HG02938 (cell line): ENCODE measurements at regions not wholly inside any gene's neighbourhood (a gene's known extent, or its start where the extent isn't known, plus 50 kb on each side); places are given as distances from the start of the nearest gene placed in this dataset.

Experiments
- ATAC-seq: cut with Tn5 transposase; IDR thresholded peaks from one replicate; pipeline ENCODE4 v1.9.1; 2021; ENCODE audit warnings: mild to moderate bottlenecking, moderate library complexity; ENCODE audit not compliant: unreplicated experiment

DNA sequence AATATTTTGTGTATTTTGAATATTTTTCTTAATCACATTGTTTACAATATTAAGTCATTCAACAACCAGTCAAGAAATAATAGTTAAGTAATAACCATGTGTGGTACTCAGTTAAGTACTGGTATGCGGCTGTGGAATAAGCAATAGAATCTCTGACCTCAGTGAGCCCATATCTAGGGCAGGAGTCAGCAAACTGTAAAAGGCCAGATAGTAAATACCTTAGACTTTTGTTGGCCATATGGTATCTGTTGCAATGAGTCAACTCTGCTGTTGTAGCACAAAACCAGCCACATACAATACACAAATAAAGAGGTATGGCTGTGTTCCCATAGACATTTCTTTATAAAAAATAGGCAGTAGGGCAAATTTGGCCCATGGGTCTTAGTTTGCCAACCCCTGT, 311.6 kb upstream of the SEMA3A start:
- ATAC-seq = no peak

DNA sequence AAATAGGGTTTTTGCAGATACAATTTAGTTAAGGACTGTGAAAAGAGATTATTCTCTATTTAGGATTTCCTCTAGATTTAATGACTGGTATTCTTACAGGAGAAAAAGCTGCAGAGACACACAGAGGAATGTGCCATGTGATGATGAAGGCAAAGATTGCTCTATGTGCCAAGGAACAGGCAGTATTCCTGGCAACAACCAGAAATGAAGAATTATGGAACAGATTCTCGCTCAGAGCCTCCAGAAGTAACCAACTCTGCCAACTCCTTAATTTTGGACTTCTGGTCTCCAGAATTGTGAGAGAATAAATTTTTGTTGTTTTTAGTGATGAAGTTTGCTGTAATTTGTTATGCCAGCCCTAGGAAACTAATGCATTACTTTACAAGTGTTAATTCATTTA, 307.6 kb upstream of the SEMA3A start:
- ATAC-seq = no peak

DNA sequence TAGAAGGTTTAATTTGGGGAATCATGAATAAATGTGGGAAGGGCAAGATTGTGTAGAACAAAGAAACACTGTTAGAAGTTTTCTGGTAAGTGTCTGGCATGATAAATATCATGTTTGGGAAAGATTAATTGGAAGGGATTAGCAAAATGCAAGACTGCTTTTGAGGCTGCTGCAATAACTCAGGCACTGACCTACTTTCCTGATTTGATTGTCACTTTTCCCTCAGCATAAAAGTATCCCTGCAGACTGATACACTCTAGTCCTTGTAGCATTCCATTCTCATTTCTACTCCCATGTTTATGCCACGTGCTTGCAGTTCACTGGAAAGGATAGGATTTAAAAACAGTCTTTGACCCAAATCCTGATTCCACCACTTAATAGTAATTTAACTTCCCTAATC, 303.3 kb upstream of the SEMA3A start:
- ATAC-seq = no peak

DNA sequence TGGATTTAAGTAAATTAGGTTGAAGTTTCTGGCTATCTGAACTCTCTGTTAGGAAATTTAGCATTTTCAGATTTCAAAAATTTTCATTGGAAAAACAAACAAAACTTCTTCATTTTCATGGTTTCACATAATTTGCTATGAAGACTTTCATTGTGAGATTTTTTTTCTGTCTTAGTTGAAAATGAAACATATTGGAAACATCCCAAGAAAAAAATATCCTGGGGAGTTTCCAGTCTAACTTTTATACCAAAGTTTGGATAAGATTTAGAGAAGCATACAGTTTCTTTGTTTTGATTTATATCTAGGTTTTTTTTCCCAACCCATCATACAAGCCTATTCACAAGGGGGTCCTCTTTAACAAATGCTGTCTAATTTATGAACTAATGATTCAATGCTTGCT, 300.5 kb upstream of the SEMA3A start:
- ATAC-seq = no peak

DNA sequence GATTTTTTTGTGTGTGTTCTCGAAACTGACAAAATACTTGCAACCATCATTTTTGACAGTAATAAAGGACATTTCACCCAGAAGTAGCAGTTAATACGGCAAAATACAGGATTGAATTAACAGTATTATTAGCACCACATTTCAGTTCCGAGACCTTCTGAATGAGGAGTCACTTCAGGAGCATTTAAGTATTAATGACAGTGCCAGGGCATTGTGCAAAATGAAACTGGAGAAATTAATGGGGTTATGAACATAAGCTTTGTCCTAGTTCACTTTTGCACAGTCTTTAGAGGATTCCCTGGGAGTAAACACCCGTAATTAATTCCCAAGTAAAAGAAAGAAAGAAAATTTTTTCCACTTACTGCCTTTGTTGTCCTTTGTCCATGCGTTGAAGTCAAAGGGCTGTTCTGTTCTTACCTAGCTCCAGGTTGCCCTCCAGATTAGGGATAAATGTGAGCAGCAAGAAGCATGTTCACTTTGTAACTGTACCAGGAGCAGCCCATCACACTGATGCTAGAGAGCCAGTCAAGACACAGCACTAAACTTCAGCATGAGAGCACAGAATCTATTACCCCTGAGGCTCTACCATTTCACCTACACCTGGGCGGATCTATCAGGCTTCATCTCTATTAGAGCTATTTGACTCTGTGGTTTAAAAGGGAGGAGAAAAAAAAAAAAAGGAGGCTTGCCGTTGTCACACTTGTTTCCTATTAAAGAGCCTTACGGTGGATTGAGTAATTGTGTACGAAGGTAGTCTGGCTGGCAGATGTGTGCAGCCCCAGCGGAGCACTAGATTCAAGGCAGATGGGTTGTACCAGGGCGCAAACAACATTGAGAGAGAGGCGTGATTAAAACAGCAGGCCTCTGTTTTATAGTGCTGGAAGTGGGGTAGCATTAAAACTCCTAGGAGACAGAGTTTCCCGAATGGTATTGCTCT, 297.8 kb upstream of the SEMA3A start:
- ATAC-seq = no peak

DNA sequence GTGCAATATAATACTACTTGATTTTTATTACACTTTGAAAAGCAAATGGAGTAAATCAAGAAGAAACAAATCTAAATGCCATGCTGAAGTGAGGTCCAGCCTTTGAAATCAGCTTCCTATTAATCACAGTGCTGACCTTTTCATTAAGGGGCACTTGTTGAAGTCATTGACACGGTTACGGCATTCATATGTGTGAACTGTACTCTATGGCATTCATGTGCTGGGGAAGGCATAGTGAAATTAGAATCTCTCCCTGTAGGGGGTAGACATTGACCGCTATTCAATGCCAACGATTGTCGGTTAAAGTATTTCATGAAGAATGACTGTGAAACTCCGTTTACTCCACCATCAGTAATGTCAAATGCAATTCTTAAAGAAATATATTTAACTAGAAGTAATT, 296.1 kb upstream of the SEMA3A start:
- no peak for ATAC-seq

DNA sequence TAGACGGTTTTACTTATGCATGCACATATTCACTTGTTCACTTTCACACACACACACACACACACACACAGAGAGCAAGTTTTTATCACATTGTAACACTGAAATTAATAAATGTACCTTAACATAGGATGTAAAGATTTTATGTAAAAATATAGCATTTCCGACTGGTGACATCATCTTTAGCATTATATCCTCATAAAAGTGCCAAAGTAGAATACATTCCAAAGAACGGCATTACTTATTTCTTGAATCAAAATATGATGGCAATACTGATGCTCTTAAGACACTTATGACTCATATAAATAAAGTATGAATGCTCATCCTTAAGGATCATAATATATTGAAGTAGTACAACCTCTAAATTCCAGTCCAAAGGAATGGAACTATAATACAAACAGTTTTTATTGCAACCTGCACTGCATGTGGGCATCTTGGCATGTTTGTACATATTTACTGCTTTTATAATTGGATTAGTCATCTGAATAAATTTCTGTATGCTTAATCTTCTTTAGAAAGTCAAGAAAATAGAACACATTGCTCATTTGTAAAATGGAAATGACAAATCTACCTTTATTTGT, 290.0 kb upstream of the SEMA3A start:
- ATAC-seq = no peak

DNA sequence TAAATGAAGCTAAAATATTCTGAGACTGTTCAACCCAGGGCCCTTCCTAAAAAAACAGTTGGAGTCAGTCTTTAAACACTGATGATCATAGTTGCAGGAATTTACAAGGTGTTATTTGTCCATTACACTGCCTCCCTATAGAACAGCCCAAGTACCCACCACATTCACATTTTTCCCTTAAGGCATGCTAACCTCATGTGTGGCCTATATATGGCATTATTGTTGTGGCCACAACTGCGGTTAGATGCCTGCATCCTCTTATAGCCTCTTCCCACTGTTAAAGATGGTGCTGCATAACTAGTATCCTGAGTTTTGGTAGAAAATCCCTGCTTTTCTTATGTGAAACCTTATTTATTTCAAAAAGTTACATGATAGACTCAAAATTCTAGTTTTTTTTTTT, 287.9 kb upstream of the SEMA3A start:
- no peak for ATAC-seq

DNA sequence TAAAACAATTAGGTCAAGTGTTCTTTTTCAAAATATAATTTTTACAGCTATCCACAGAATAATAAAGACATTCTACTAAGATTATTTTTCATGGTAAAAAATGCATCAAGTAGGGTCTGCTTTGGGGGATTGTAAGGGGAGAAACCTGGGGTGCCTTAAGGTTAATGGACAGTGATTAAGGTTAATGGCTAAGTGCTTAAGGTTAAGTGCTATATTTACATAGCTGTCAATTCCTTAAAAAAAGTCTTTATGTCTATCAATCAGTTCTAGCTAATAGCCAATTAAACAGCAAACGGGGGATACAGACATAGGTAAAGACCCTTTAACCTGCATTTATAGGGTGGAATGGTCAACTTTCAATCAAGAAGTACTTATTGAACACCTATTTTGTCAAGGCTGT, 284.5 kb upstream of the SEMA3A start:
- no peak for ATAC-seq

DNA sequence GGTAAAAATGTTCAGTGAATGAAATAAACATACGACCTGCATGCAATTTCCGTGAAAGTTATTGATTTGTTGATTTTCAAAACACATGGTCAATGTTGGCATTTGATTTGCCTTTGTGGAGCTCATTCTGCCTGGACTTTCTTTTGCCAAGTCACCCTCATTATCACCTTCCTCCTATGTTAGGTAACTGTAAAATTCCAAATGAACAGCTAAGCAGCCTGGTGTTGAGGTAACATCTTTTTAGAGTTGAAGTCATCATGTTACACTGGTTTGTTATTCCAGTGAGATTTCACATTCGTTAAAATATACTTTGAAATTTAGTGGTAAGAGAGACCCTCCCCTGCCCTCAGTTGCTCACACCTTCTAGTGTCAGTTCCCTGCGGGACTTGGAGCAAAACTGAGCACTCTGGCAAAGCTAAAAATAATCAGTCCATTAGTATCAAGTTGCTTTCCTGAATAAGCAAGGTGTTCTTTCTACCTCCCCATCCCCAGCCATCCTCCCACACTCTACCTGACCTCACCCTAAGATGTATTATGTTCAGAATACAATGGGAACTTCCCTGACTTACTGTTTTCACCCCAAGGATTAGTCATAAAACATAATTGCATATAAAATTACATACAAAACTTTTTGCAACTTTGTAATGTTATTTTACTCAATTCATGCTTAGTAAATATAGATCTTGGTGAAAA, 283.3 kb upstream of the SEMA3A start:
- no peak for ATAC-seq

DNA sequence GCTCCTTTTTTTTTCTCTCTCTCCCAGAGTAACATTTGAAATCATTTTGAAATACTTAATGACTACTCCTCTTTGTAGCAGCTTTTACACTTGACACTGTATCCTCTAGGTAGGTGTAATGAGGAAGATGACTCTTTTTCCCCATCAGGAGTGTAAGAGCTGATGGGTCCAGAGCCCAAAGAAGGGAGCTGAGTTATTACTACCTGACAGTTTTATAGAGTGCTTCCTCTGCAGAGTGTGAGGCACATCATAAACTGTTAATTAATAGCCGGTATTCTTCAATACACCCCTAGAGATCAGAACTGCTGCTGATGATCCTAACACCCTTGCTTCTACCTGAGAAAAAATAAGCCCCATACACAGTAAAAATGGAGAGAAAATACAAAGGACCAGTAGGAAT, 279.8 kb upstream of the SEMA3A start:
- no peak for ATAC-seq

DNA sequence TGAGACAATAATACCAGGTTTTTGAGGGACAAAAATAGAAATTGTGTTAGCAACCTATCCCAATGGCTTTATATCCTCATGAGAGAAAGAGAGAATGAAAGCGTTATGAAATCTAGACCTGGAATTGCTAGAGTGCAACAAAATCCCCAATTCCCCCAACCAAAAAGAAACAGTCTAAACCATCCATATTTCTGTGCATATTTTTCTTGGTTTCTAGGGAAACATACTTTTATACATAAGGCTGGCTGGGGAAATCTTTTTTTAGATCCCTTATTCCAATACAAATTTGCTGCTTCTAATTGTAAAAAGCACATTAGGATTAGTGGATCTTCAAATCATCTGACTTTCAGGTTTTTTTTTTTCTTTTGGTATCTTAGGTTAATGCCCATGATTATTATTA, 277.0 kb upstream of the SEMA3A start:
- no peak for ATAC-seq

DNA sequence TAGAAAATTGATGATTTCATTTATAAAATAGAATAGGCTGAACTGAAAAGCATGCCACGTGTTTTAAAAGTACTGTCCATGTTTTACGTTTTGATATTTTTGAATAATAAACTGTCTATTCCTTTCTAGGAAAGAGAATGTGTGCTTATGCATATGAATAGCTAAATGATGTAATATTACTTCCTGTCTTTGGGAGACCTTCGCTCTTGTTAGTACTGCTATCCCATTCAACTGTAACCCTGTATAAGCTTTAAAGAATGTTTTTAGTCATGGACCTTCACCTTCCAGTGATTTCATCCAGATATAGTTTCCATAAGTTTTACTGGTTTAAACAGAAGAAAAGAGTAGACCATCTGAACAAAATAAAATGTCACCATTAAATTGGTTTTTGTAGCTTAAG, 274.4 kb upstream of the SEMA3A start:
- ATAC-seq = no peak

DNA sequence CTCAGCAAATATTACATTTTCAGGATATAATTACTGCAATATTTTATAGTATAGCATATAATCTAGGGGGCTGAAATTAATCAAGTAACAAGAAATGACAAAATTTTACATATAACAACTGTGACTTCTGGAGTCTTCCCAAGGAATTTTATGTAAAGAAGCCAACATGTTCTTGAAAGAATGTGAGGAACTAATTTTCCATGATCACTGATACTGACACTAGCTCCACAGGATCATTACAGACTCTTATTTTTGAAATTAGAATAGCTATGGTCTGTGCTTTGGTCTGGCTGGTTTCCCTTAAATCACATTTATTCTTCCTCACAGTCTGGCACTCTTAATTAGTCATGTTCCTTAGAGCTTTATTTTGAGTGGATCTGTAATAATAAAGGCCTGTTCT, 267.7 kb upstream of the SEMA3A start:
- ATAC-seq = no peak

DNA sequence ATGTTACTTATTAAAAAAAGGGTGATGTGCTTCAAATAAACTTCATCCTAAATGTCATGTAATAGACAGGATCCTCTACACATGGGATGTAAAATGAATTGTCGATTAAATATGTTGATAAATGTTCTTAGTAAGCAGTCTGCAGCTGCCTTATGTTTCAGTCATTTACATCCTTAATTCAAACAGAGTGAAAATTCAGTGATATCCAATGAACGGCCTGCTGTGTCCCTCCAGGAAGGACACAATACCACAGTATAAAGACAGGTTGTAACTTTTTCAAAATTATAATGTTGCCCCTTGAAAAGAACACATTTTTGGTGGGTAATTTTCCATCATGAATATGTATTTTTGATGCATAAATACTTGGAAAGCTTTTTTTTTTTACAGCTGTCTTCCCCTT, 266.5 kb upstream of the SEMA3A start:
- no peak for ATAC-seq

DNA sequence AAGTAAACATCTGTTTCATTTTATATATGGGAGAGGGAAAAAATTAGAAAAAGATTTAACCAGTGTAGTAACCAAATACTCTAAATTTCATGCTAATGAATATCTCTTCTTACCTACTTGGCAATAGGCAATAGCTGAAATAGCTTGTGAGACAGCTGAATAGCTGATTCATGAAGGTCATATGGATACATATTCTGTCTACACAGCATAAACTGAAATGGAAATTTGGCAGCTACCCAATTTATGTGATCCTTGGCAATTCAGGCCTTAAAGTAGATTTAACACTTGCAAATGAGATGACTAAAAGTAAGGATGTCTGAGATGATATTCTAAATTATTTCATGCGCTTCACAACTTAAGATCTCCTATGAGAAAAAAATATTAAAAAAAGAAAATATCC, 261.2 kb upstream of the SEMA3A start:
- no peak for ATAC-seq

DNA sequence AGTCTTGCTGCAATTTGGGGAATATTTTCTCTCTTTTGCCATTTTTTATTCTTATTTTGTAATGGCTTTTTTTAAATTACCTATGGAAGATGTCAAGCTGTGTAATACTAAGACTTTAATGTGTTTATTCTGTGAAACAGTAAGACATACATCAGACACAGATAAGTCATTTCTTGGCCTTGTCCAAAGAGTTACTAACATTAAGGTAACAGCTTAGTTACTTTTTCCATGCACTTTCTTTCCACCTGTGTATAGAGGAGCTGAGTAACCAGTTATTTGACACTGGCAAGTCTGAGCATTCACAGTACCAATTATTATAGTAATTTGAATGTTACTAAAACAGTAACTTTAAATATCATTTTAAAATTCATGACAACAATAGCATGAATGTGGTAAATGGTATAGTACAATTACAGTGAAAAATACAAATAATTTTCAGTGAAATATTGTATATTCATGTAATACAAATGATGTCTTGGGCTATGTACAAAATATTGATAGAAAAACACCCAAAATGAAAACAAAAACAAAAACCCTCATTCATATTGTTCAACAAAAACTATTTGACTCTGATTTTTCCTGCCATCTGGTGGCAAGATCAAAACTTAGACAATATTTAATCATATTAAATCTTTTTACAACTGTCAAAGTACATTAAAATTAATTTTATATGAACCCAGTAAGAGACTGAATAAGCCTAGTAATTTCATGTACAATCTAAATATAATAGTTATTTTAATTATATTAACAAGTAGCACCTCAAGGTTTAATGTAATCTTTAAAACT, 259.8 kb upstream of the SEMA3A start:
- no peak for ATAC-seq

DNA sequence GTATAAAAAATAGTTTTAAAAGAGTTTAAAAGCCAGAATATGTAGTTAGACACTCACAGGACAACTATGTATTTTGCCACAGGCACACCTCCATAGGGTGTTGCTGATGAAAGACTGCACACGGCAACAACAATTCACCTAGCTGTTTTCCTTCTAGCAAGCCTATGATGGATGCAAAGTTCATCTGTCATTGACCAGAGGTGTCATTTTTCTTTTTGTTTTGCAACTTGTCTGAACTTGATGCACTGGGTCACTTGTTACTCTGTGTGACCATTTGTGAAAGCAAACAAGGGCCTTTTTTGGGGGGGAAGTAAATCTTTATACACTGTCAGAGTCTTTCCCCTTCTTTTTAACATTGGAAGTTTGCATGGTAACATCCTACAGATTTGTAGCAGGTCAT, 258.0 kb upstream of the SEMA3A start:
- no peak for ATAC-seq

DNA sequence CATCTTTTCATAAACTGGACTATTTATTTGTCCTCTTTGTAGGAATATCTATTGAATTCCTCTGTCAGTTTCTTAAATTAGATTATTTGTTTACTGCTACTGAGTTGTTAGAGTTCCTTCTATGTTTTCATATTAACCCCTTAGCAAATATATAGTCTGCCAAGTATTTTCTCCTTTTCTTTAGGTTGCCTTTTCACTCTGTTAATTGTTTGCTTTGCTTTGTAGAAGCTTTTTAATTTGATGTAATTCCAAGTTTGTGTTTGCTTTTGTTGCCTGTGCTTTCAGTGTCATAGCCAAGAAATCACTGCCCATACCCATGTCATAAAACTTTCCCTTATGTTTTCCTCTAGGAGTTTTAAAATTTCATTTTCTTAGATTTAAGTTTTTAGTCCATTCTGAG, 256.2 kb upstream of the SEMA3A start:
- no peak for ATAC-seq

DNA sequence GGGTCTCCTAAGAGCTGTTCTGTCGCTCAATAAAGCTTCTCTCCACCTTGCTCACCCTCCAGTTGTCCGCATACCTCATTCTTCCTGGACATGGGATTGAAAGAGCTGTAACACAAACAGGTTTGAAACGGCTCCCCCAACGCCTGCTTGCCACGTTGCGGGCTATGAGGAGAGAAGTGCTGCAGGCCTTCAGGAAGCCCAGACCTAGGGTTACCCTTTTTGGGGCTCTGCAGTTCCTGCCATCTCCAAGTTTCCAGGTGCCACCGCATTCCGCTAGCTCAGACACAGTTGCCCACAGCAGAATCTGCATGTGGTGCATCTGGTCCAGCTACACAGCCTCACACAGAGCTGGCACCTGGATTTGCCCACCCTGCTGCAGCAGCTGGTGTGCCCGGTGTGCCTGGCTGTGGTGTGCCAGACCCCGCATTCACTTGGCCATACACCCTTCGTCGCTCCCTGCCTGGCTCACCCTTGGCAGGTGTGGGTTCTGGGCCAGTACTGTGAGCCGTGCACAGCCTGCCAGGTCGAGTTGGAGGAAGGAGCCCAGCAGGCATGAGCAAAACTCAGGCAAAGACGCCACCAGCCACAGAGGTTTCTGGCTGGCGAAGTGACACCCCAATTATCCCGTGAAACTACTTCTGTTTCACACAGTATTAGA, 253.2 kb upstream of the SEMA3A start:
- ATAC-seq = no peak

DNA sequence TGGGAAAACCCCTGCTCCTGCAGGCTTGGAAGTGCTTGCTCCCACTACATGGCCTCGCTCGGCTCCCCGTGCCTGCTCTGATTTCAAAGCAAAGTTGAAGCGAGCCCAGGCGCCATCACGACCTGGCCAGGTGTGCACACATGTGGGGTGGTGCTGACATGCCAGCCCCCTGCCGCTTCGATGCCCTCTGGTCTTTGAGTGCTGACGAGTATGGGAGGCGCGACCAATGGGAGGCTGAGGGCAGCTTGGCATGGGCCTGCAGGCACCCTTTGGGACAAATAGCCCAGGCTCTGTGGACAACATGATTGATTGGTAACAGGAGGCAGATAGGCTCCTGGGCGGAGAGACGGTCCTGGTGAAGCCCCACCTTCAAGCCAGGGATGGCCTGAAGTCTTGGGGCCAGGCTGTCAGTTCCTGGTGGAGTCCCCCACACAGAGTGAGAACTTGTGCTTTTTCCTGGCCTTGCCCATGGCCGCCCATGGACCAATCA, 252.4 kb upstream of the SEMA3A start:
- ATAC-seq = no peak
